GM18517 (cell line): ENCODE measurements at regions not wholly inside any gene's neighbourhood (a gene's known extent, or its start where the extent isn't known, plus 50 kb on each side); places are given as distances from the start of the nearest gene placed in this dataset.

Source experiments
- ATAC-seq: cut with Tn5 transposase; IDR thresholded peaks from one replicate; pipeline ENCODE4 v1.9.1; 2021; ENCODE audit warnings: mild to moderate bottlenecking, moderate library complexity; ENCODE audit not compliant: unreplicated experiment

DNA sequence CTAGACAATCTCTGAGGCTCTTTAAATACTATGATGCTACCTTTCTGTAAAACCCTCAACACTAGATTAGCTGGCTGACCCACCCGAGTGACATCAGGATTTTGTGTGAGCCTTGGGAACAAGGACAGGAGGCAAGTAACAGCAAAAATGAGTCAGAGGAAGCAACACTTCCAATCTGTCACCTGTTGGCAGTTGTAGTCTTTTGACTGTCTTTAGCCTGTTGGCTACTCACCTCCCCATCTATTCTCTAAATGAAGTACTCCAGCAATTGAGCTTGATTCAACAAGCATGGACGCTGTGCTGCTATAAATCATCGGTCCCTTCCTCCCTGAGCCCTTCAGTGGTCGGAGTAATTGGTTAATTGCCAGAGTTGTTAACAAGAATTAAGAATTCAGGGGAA is 898.7 kb downstream of the BCL11A start:
- no peak for ATAC-seq

GRCh38 chr2:59653164-59653563 is 900.3 kb downstream of the BCL11A start:
- no peak for ATAC-seq

GRCh38 chr2:59630789-59631188 is 922.7 kb downstream of the BCL11A start:
- no peak for ATAC-seq

DNA sequence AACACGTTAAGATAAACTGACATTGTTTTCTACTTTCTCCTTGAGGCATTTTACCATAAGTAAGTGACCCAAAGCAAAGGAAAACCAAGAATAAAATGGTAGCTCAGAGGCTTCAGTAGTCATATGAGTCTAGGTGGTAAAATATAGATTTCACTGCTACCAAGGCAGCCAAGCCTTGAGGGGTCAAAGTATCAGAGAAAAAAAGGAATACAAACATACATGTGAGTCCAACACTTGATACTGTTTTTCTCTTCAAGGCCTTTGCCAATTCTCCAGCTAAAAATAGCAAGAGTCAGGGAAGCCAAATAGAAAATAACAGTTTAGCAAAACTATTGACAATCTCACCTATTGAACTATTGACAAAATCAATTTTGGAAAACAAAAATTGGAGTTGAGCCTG is 925.9 kb downstream of the BCL11A start:
- no peak for ATAC-seq

DNA sequence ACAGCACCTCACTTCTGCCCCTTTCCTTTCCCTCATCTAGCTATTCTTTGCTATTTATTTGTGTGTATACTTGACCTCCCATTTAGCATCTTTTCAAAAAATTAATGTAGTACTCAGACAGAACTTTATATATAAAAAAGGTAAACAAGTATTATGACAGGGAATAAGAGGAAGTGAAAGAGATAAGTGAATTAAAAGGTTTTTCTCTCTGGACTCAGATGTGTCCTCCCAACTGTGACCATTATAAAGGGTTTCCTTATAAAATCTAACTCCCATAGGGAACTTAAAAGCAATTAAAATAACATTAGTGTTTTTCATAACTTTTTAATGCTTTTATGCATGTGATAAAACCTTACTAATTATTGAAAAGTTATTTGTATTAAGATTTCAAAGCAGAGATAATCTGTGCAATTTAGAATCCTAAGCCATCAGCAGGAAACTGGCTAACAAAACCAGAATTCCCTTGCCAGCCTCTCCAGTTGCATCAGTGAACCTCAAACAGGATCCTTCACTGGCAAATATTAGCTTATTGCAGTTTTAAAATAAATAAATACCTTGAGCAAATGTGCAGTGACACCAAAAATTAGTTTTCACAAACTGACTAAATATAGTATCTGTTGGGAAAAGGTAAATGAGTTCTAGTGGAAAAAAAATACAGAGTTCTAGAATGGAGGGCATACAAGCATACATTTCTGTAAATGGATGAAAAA is 930.7 kb downstream of the BCL11A start:
- ATAC-seq = no peak

GRCh38 chr2:59604123-59604522 is 949.3 kb downstream of the BCL11A start:
- ATAC-seq = no peak

GRCh38 chr2:59594671-59595222 is 958.7 kb downstream of the BCL11A start:
- no peak for ATAC-seq

GRCh38 chr2:59590798-59591197 is 962.7 kb downstream of the BCL11A start:
- no peak for ATAC-seq

DNA sequence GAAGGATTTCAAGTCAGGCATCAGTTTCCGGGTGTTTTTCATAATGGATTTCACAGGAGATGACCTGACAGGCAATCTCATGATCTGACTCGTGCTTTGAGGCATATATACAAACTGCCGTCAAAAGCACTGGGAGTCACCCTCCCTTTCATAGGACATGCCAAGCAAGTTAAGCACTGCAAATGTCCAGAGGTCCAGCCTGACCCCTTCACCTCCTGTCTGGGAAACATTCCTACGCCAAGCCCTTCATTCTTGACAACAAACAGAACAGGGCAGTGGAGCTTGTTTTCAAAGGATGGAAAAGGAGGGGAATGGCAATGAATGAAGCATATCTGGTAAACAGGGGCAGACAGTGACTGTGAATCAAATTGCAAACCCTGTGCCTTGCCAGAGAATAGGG is 963.6 kb downstream of the BCL11A start:
- no peak for ATAC-seq

- no peak for ATAC-seq
These were observed 965.2 kb downstream of the BCL11A start for GRCh38 chr2:59588286-59588685.

DNA sequence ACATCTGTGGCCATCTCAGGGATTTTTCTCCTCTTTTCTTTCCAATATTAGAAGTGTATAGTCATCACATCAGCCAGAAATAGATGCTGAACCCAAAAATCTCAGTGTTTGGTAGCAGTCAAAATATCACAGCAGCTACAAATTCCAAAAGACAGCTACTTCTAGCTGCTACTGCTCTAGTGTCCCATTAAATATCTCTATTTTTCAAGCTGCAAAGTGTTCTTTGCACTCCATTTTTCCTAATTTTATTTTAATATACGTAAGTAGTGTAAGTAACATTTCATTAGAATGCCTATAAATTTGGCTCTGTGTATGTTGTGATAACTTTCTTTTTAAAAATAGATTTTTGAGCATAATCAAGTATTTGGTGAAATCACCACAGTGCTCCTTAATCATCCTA is 967.3 kb downstream of the BCL11A start:
- ATAC-seq = no peak

GRCh38 chr2:59585655-59586054 is 967.8 kb downstream of the BCL11A start:
- no peak for ATAC-seq

DNA sequence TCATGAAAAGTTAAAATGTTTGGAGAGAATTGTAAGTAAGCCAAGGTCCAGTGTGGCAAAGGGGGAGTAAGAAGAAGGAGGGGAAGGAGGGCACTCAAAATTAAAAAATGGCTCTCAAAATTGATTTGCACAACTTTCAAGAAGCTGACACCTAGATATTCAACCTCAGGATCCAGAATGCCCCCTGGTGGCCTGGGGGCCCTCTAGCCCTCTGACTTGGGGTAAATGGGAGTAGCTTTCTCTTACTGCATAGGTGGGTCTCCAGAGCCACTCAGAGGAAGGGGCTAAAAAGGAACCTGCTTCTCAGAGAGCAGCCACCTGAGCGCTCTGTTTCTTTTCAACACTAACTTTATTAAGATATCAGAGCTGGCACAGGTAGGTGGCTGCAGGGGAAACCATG is 968.5 kb downstream of the BCL11A start:
- no peak for ATAC-seq

DNA sequence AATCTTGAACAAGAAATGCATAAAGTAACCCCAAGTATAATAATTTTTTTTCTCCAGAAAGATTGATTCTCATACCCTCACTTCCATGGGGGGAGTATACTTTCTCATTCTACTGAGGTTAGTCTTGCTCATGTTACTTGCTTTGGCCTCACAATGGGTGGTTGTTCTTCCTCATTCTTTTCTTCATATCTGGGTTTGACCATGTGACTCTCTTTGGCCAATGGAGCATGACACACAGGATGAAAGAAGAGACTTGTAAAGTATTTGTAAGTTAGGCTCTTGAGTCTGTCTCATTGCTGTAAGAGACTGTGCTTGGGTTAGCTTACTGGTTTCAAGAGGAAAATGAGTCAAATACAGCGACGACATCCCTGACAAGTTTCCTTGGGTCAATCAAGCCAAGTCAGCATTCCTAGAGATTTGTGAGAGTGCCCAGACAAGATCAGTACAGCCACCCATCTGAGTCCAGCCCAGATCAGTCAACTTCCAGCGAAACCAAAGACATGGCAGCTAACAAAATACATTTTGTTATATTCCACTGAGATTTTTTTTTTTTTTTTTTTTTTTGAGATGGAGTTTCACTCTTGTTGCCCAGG is 970.2 kb downstream of the BCL11A start:
- ATAC-seq = no peak

GRCh38 chr2:59578349-59578748 is 975.1 kb downstream of the BCL11A start:
- ATAC-seq = no peak

GRCh38 chr2:59575191-59575590 is 978.3 kb downstream of the BCL11A start:
- no peak for ATAC-seq

GRCh38 chr2:59572227-59572626 is 981.2 kb downstream of the BCL11A start:
- ATAC-seq = no peak

GRCh38 chr2:59570818-59571217 is 982.6 kb downstream of the BCL11A start:
- no peak for ATAC-seq

- no peak for ATAC-seq
These were observed 984.3 kb downstream of the BCL11A start for GRCh38 chr2:59569124-59569523.

DNA sequence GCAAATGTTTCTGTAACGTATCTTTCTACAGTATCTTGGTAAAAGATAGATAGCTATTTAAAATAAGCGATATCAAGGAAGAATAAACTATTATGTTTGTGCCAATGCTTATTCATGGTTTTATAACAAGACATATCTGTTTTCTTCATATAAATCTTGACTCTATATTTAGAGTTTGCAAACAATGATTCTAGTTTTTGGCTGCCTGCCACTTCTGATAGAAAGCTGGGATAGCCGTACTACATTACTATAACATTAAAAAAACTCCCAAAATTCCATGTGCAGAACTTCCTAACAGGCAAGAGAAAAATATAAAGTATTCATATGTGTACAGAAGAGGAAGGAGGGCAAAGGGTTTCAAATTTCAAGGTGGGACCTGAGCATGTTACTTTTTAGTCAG is 985.0 kb downstream of the BCL11A start:
- ATAC-seq = no peak

- no peak for ATAC-seq
These were observed 986.3 kb downstream of the BCL11A start for GRCh38 chr2:59567151-59567550.

DNA sequence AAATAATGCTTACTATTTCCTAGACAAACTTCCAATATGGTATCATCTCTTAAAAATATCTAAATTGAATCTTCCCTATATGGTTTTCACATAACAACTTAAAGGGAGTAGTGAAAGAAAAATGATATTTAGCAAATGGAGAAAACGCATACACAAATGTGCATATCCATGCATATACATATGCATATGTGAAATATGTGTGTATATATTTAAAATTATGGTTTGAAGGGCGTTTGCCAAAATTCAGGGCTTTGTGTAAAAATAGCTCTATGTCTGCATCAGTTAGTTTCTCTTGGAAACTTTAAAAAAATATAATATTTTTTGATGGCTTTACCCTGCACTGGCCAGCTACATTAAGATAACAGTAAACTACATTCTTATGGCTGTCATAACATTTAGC is 986.7 kb downstream of the BCL11A start:
- no peak for ATAC-seq

DNA sequence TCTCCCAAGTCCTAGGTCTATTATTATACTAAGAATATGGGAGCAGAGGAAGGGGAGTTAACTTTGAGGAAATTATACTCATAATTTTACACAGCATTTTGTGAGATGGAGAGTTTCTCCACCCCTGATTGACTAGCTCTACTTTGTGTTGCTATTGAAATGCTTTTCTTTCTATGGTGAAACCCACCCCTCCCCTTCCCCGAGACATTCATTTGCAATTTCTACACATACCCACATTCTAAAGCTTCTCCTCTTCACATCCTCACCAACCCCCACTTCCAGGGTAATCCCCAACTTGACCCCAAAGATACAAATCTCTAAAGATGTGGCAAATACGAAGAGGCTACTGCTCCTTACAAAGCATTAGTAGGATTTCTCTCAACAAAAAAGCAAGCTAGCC is 992.2 kb downstream of the BCL11A start:
- no peak for ATAC-seq
